K562 (cell line): ENCODE measurements at regions not wholly inside any gene's neighbourhood (a gene's known extent, or its start where the extent isn't known, plus 50 kb on each side); places are given as distances from the start of the nearest gene placed in this dataset.

Source experiments
- ATAC-seq: fragments of 200-7000 bp; cut with Tn5 transposase; 3 replicates; pipeline ENCODE4 v1.9.1; 2020; ENCODE audit warnings: moderate library complexity
- BruUV-seq: library from RNA; stranded (reverse); fragments of 400-500 nt; replicated peaks from 2 replicates; lab custom pipeline; 2021; lab: Mats Ljungman, UMichigan
- CTCF ChIA-PET: fragments of 300-600 bp; formaldehyde crosslinking; extraction: SDS; loops from one replicate; lab custom pipeline; 2021; ENCODE audit warnings: low intra/inter-chr PET ratio; lab: Yijun Ruan, JAX
- POLR2A ChIA-PET: fragments of 300-600, 350-650 bp; sonication (Branson Sonifier 250); formaldehyde crosslinking; extraction: SDS; loops from one replicate; lab custom pipeline; 2021; ENCODE audit warnings: antibody characterized with exemption, inconsistent platforms; lab: Yijun Ruan, JAX
- DNase-seq, 4 experiments: peaks; one replicate each; pipeline versions ENCODE4 v3.0.0 to v3.0.0-alpha.2; 2011 to 2018; ENCODE audit warnings: low spot score in 3 of 4, mixed read lengths in 3 of 4; ENCODE audit errors: extremely low read depth in 1 of 4
- FAIRE-seq: peaks from 2 replicates; lab custom pipeline; 2011; peaks lifted over from hg19 to GRCh38; lab: Jason Lieb, UNC
- H2AFZ ChIP-seq: 2 replicates; pipeline ENCODE4 v1.6.0; 2011; ENCODE audit warnings: low read depth, low read length, control low read depth, inconsistent platforms
- H3K27ac ChIP-seq: fragments of 200-600 bp; 3 replicates; pipeline ENCODE4 v1.8.0; 2011; ENCODE audit warnings: low read depth, mild to moderate bottlenecking, control low read depth, inconsistent platforms, low read length, moderate library complexity, mixed read lengths; ENCODE audit errors: extremely low read depth
- H3K27me3 ChIP-seq, 2 experiments: fragments of 300-600 bp in 1 of 2; 2 replicates in 1 of 2; 3 replicates in 1 of 2; pipeline versions ENCODE4 v1.6.0 to v1.8.0; 2011; ENCODE audit warnings: inconsistent platforms in 2 of 2, low read length in 2 of 2, mild to moderate bottlenecking in 1 of 2, mixed read lengths in 1 of 2, moderate library complexity in 1 of 2; ENCODE audit not compliant: control insufficient read depth in 2 of 2, insufficient read depth in 2 of 2
- H3K36me3 ChIP-seq: fragments of 300-600 bp; 3 replicates; pipeline ENCODE4 v1.8.0; 2011; ENCODE audit warnings: mild to moderate bottlenecking, low read length, inconsistent platforms; ENCODE audit not compliant: control insufficient read depth, insufficient read depth
- H3K4me1 ChIP-seq, 2 experiments: fragments of 200-600 bp in 1 of 2; replicated peaks in 1 of 2; 2 replicates in 1 of 2; 3 replicates in 1 of 2; pipeline versions ENCODE4 v1.5.1 to v1.8.0; 2011; ENCODE audit warnings: inconsistent platforms in 2 of 2, low read length in 2 of 2, mild to moderate bottlenecking in 1 of 2, mixed read lengths in 1 of 2, moderate library complexity in 1 of 2; ENCODE audit not compliant: control insufficient read depth in 2 of 2, insufficient read depth in 2 of 2
- H3K4me2 ChIP-seq: 2 replicates; pipeline ENCODE4 v1.6.1; 2011; ENCODE audit warnings: low read length, control low read depth, inconsistent platforms, mixed read lengths; ENCODE audit not compliant: insufficient read depth
- H3K4me3 ChIP-seq: fragments of 200-600 bp; sonication (generic), shearing (Covaris generic); 2 replicates; pipeline ENCODE4 v1.5.1; 2016; ENCODE audit warnings: control low read depth, inconsistent platforms
- H3K79me2 ChIP-seq: fragments of 200-600 bp; 3 replicates; pipeline ENCODE4 v1.8.0; 2011; ENCODE audit warnings: low read length, inconsistent platforms; ENCODE audit not compliant: control insufficient read depth, insufficient read depth
- H3K9ac ChIP-seq, 2 experiments: 2 replicates each; pipeline versions ENCODE4 v1.6.0 to v1.6.1; 2011; ENCODE audit warnings: low read depth in 2 of 2, low read length in 2 of 2, control low read depth in 1 of 2, inconsistent platforms in 1 of 2, mild to moderate bottlenecking in 1 of 2, mixed read lengths in 1 of 2; ENCODE audit not compliant: insufficient read depth in 1 of 2
- H3K9me1 ChIP-seq: one replicate; pipeline ENCODE4 v1.6.0; 2011; ENCODE audit warnings: inconsistent platforms, mild to moderate bottlenecking, low read length, moderate library complexity; ENCODE audit not compliant: control insufficient read depth, insufficient read depth
- H3K9me3 ChIP-seq: replicated peaks from 2 replicates; pipeline ENCODE4 v1.5.1; 2011; ENCODE audit warnings: low read depth, low read length, inconsistent platforms; ENCODE audit not compliant: control insufficient read depth, insufficient read depth
- H4K20me1 ChIP-seq: replicated peaks from 2 replicates; pipeline ENCODE4 v1.6.1; 2011; ENCODE audit warnings: low read length, inconsistent platforms, mixed read lengths; ENCODE audit not compliant: control insufficient read depth, insufficient read depth
- BHLHE40 ChIP-seq: IDR thresholded peaks from 2 replicates; pipeline ENCODE4 v1.6.1; 2011; ENCODE audit warnings: low read length, improper control_type of control experiment
- MCM3 ChIP-seq: fragments of 450-650 bp; IDR thresholded peaks from 2 replicates; pipeline ENCODE4 v1.6.1; 2016
- MCM7 ChIP-seq, 2 experiments: fragments of 450-650 bp; IDR thresholded peaks; 2 replicates each; pipeline ENCODE4 v1.6.1; 2016 to 2018
- PCBP2 ChIP-seq: fragments of 200-400 bp; formaldehyde crosslinking; IDR thresholded peaks from 2 replicates; pipeline ENCODE4 v1.6.1; 2018; ENCODE audit warnings: low read length, low read depth, mild to moderate bottlenecking, moderate library complexity; ENCODE audit not compliant: poor library complexity, severe bottlenecking
- POLR3A ChIP-seq: IDR thresholded peaks from 2 replicates; pipeline ENCODE4 v1.6.1; 2011; ENCODE audit warnings: borderline replicate concordance, mild to moderate bottlenecking, moderate library complexity; ENCODE audit not compliant: insufficient read length, insufficient read depth; ENCODE audit errors: extremely low read depth
- RFX1 ChIP-seq: fragments of 450-650 bp; IDR thresholded peaks from 2 replicates; pipeline ENCODE4 v1.6.1; 2016; ENCODE audit warnings: mild to moderate bottlenecking, moderate library complexity
- RNF219 ChIP-seq: fragments of 250-450 bp; sonication (Bioruptor Pico); IDR thresholded peaks from 2 replicates; pipeline ENCODE4 v1.5.0; 2022; ENCODE audit warnings: mild to moderate bottlenecking
- SIX5 ChIP-seq, 2 experiments: IDR thresholded peaks; 2 replicates each; pipeline ENCODE4 v1.6.1; 2011; ENCODE audit warnings: low read length in 2 of 2, borderline replicate concordance in 1 of 2, low read depth in 1 of 2, mild to moderate bottlenecking in 1 of 2, moderate library complexity in 1 of 2; ENCODE audit not compliant: insufficient read depth in 1 of 2
- STAT5B ChIP-seq: fragments of 250-450 bp; sonication (Bioruptor Pico); IDR thresholded peaks from 2 replicates; pipeline ENCODE4 v1.8.0; 2021; ENCODE audit warnings: mild to moderate bottlenecking, inconsistent platforms
- ZFP36 ChIP-seq: fragments of 150-350 bp; IDR thresholded peaks from 2 replicates; pipeline ENCODE4 v1.6.1; 2018; ENCODE audit warnings: low read length, low read depth; ENCODE audit not compliant: partially characterized antibody
- WGBS: fragments of 100-300 bp; shearing (Covaris generic); methylation state at CpG from one replicate; pipeline ENCODE4 v1.1.6; 2016; ENCODE audit warnings: low coverage, mixed read lengths; ENCODE audit not compliant: insufficient coverage; ENCODE audit errors: missing lambda C conversion rate; 5-methylcytosine and 5-hydroxymethylcytosine counted together
- in situ Hi-C: fragments of 300-500 bp; cut with MboI; formaldehyde crosslinking; loops from 4 replicates; pipeline ENCODE4 v1.15.0; 2018; ENCODE audit warnings: inconsistent platforms, mixed read lengths
- intact Hi-C: fragments of 100-400 bp; cut with micrococcal nuclease; formaldehyde crosslinking; loops from 2 replicates; pipeline ENCODE4 v1.14.2; 2022
- TF ChIP-seq, protein P1 (sequence below): fragments of 250-450 bp; sonication (Bioruptor Pico); IDR thresholded peaks from 2 replicates; pipeline ENCODE4 v1.5.0; 2021; ENCODE audit warnings: mild to moderate bottlenecking, borderline replicate concordance

- Histone ChIP-seq H3K27ac (no peak overlapping the region), H3K4me3 (no peak overlapping the region), H3K79me2 (no peaks in the 10 kb centered on the region), H4K20me1 (no peaks in the 10 kb centered on the region; the same call in 1 of the 2 replicates), H3K4me2 (no peak overlapping the region), H3K4me1 (no peaks in the 10 kb centered on the region), H3K9me3 (no peaks in the 10 kb centered on the region)
- in situ Hi-C loops (no loop called here), intact Hi-C loops (no loop called here)
- ChIA-PET POLR2A (interaction anchor here (0.7 to 0.9 kb wide), 3 partner anchors 16 to 20 kb away, joined by 3 read pairs; no protein-coding TSS in a partner anchor), CTCF (no interaction called here)
- no peak for DNase-seq
- 0% methylated on average over 7 of the region's 7 CpGs for WGBS
- no peak for TF ChIP-seq MCM7 (IDR thresholded peaks at IDR 0.05)
- no peak for TF ChIP-seq POLR3A
- TF ChIP-seq SIX5 (IDR thresholded peaks at IDR 0.05; ENCODE audit: borderline replicate concordance in 1 of 2, insufficient read depth in 1 of 2, low read depth in 1 of 2, low read length in 2 of 2): no peak
- TF ChIP-seq MCM3: no peak
- no peak for TF ChIP-seq RFX1
- TF ChIP-seq, protein P1, sequence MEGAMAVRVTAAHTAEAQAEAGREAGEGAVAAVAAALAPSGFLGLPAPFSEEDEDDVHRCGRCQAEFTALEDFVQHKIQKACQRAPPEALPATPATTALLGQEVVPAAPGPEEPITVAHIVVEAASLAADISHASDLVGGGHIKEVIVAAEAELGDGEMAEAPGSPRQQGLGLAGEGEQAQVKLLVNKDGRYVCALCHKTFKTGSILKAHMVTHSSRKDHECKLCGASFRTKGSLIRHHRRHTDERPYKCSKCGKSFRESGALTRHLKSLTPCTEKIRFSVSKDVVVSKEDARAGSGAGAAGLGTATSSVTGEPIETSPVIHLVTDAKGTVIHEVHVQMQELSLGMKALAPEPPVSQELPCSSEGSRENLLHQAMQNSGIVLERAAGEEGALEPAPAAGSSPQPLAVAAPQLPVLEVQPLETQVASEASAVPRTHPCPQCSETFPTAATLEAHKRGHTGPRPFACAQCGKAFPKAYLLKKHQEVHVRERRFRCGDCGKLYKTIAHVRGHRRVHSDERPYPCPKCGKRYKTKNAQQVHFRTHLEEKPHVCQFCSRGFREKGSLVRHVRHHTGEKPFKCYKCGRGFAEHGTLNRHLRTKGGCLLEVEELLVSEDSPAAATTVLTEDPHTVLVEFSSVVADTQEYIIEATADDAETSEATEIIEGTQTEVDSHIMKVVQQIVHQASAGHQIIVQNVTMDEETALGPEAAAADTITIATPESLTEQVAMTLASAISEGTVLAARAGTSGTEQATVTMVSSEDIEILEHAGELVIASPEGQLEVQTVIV: no peak
- TF ChIP-seq ZFP36: no peak
- no peak for TF ChIP-seq PCBP2
- TF ChIP-seq STAT5B (CRISPR knock-in tag): no peak
- no peak for TF ChIP-seq BHLHE40
- TF ChIP-seq RNF219 (CRISPR knock-in tag): no peak
- TF ChIP-seq, all 486 proteins: peak for 0
- H2AFZ ChIP-seq: no peak overlapping the region
- no TSS peak for BruUV-seq
- no peaks in the 10 kb centered on the region for H3K36me3 ChIP-seq
- ATAC-seq (no peak), FAIRE-seq (no peak)
- no peak overlapping the region for H3K9ac ChIP-seq
- H3K27me3 ChIP-seq: peaks cover 34 to 48% of the 10 kb centered on the region in 2 experiments
- no peaks in the 10 kb centered on the region for H3K9me1 ChIP-seq
Measured at GRCh38 chr1:181202986-181203555, 114.6 kb downstream of the IER5 start.
